ENCODE measurements at regions not wholly inside any gene's neighbourhood (a gene's known extent, or its start where the extent isn't known, plus 50 kb on each side); places are given as distances from the start of the nearest gene placed in this dataset.

GRCh38 chr15:39075756-39076341 is 505.0 kb upstream of the THBS1 start:
- TF ChIP-seq CTCF (IDR thresholded peaks at IDR 0.05), result no peak

GRCh38 chr15:39078026-39078425 is 502.9 kb upstream of the THBS1 start:
- no peak for TF ChIP-seq CTCF (IDR thresholded peaks at IDR 0.05)

- no peak for TF ChIP-seq CTCF (IDR thresholded peaks at IDR 0.05)
These were observed 501.5 kb upstream of the THBS1 start for GRCh38 chr15:39079296-39079847.

GRCh38 chr15:39083213-39083612 is 497.7 kb upstream of the THBS1 start:
- TF ChIP-seq CTCF (IDR thresholded peaks at IDR 0.05), result no peak

GRCh38 chr15:39084674-39085530 is 496.0 kb upstream of the THBS1 start:
- no peak for TF ChIP-seq CTCF (IDR thresholded peaks at IDR 0.05)

- no peak for TF ChIP-seq CTCF (IDR thresholded peaks at IDR 0.05)
These were observed 494.2 kb upstream of the THBS1 start for GRCh38 chr15:39086641-39087040.

GRCh38 chr15:39088156-39088555 is 492.7 kb upstream of the THBS1 start:
- no peak for TF ChIP-seq CTCF (IDR thresholded peaks at IDR 0.05)

Data from LNCAP (cell line).